Progenitor cell of endocrine pancreas (in vitro differentiated cells): ENCODE measurements at regions not wholly inside any gene's neighbourhood (a gene's known extent, or its start where the extent isn't known, plus 50 kb on each side); places are given as distances from the start of the nearest gene placed in this dataset.

Source experiments
- DNase-seq: peaks from one replicate; pipeline ENCODE4 v3.0.0; 2021; ENCODE audit warnings: low spot score; ENCODE audit not compliant: unreplicated experiment
- H3K27ac Mint-ChIP-seq: 2 replicates; pipeline ENCODE4 v1.8.0; 2021; ENCODE audit warnings: mild to moderate bottlenecking, moderate library complexity, mixed read lengths
- H3K27me3 Mint-ChIP-seq: 2 replicates; pipeline ENCODE4 v1.8.0; 2021; ENCODE audit warnings: mixed read lengths
- H3K36me3 Mint-ChIP-seq: 2 replicates; pipeline ENCODE4 v1.8.0; 2022; ENCODE audit warnings: mixed read lengths; ENCODE audit not compliant: insufficient read depth
- H3K4me1 Mint-ChIP-seq: 2 replicates; pipeline ENCODE4 v1.8.0; 2021; ENCODE audit warnings: low read depth, mixed read lengths
- H3K4me3 Mint-ChIP-seq: 2 replicates; pipeline ENCODE4 v1.8.0; 2021; ENCODE audit warnings: low read depth, mild to moderate bottlenecking, moderate library complexity, mixed read lengths
- H3K9me3 Mint-ChIP-seq: 2 replicates; pipeline ENCODE4 v1.8.0; 2021; ENCODE audit warnings: low read depth, mixed read lengths
- CTCF ChIP-seq: fragments of 200-600 bp; sonication (generic); IDR thresholded peaks from one replicate; pipeline ENCODE4 v1.5.0; 2021; ENCODE audit warnings: antibody characterized with exemption, mild to moderate bottlenecking; ENCODE audit not compliant: unreplicated experiment

GRCh38 chr22:47583959-47584562 is 821.6 kb downstream of the TBC1D22A start:
- no peak for TF ChIP-seq CTCF
- H3K4me3 Mint-ChIP-seq: no peak overlapping the region
- no peak overlapping the region for H3K27ac Mint-ChIP-seq
- no peaks in the 10 kb centered on the region for H3K27me3 Mint-ChIP-seq
- peaks cover 4% of the 10 kb centered on the region for H3K36me3 Mint-ChIP-seq
- DNase-seq: no peak
- peaks cover 45% of the 10 kb centered on the region for H3K9me3 Mint-ChIP-seq
- no peaks in the 10 kb centered on the region for H3K4me1 Mint-ChIP-seq

GRCh38 chr22:47582067-47582466 is 819.6 kb downstream of the TBC1D22A start:
- H3K27ac Mint-ChIP-seq: no peak overlapping the region
- H3K4me3 Mint-ChIP-seq: no peak overlapping the region
- H3K27me3 Mint-ChIP-seq: no peaks in the 10 kb centered on the region
- peaks cover 2% of the 10 kb centered on the region for H3K36me3 Mint-ChIP-seq
- H3K4me1 Mint-ChIP-seq: no peaks in the 10 kb centered on the region
- no peak for DNase-seq
- TF ChIP-seq CTCF: no peak
- H3K9me3 Mint-ChIP-seq: peaks cover 46% of the 10 kb centered on the region

- H3K4me3 Mint-ChIP-seq: no peak overlapping the region
- H3K36me3 Mint-ChIP-seq: peaks cover 4% of the 10 kb centered on the region
- no peak for DNase-seq
- no peaks in the 10 kb centered on the region for H3K4me1 Mint-ChIP-seq
- peaks cover 52% of the 10 kb centered on the region for H3K9me3 Mint-ChIP-seq
- no peak overlapping the region for H3K27ac Mint-ChIP-seq
- TF ChIP-seq CTCF: no peak
- H3K27me3 Mint-ChIP-seq: no peaks in the 10 kb centered on the region
Measured at GRCh38 chr22:47580121-47580520, 817.7 kb downstream of the TBC1D22A start.

- peaks cover 6% of the 10 kb centered on the region for H3K36me3 Mint-ChIP-seq
- TF ChIP-seq CTCF: no peak
- no peaks in the 10 kb centered on the region for H3K27me3 Mint-ChIP-seq
- H3K9me3 Mint-ChIP-seq: peaks cover 68% of the 10 kb centered on the region
- no peaks in the 10 kb centered on the region for H3K4me1 Mint-ChIP-seq
- H3K27ac Mint-ChIP-seq: no peak overlapping the region
- no peak overlapping the region for H3K4me3 Mint-ChIP-seq
- no peak for DNase-seq
Measured at GRCh38 chr22:47576908-47577307, 814.5 kb downstream of the TBC1D22A start.

- Mint-ChIP-seq H3K27ac (no peak overlapping the region), H3K36me3 (peaks cover 6% of the 10 kb centered on the region), H3K9me3 (peaks cover 66% of the 10 kb centered on the region), H3K27me3 (no peaks in the 10 kb centered on the region), H3K4me3 (no peak overlapping the region), H3K4me1 (no peaks in the 10 kb centered on the region)
- no peak for TF ChIP-seq CTCF
- DNase-seq: no peak
Measured at GRCh38 chr22:47575291-47575690, 812.8 kb downstream of the TBC1D22A start.
